Colonic mucosa (tissue), 4 donors: ENCODE measurements at regions not wholly inside any gene's neighbourhood (a gene's known extent, or its start where the extent isn't known, plus 50 kb on each side); places are given as distances from the start of the nearest gene placed in this dataset.

ENCODE experiments used
- DNase-seq: peaks from one replicate; pipeline ENCODE4 v3.0.0-alpha.2; 2020
- H3K27ac ChIP-seq: fragments of 200-600 bp; one replicate; pipeline ENCODE4 v1.8.0; 2021
- H3K27me3 ChIP-seq: fragments of 200-600 bp; one replicate; pipeline ENCODE4 v1.8.0; 2021
- H3K36me3 ChIP-seq: fragments of 200-600 bp; one replicate; pipeline ENCODE4 v1.8.0; 2021
- H3K4me1 ChIP-seq: fragments of 200-600 bp; one replicate; pipeline ENCODE4 v1.8.0; 2021; ENCODE audit warnings: mild to moderate bottlenecking
- H3K4me3 ChIP-seq: fragments of 200-600 bp; one replicate; pipeline ENCODE4 v1.8.0; 2021
- H3K9ac ChIP-seq, 2 donors: one replicate each; pipeline ENCODE4 v1.7.0; 2013; ENCODE audit warnings: control low read depth in 2 of 2, low read depth in 2 of 2, low read length in 2 of 2
- H3K9me3 ChIP-seq: fragments of 200-600 bp; one replicate; pipeline ENCODE4 v1.8.0; 2021
- intact Hi-C: fragments of 100-400 bp; cut with DNase I; formaldehyde crosslinking; loops from one replicate; pipeline ENCODE4 v1.14.1; 2022
- TF ChIP-seq, protein P1 (sequence below): fragments of 200-600 bp; IDR thresholded peaks from one replicate; pipeline ENCODE4 v1.8.0; 2022; ENCODE audit warnings: antibody characterized with exemption, mild to moderate bottlenecking
- donor health status: healthy.
- donor health status: DM: no; HTN: no; CAD: no.
- donor health status: DM: no; HTN: no; CAD: no.

DNA sequence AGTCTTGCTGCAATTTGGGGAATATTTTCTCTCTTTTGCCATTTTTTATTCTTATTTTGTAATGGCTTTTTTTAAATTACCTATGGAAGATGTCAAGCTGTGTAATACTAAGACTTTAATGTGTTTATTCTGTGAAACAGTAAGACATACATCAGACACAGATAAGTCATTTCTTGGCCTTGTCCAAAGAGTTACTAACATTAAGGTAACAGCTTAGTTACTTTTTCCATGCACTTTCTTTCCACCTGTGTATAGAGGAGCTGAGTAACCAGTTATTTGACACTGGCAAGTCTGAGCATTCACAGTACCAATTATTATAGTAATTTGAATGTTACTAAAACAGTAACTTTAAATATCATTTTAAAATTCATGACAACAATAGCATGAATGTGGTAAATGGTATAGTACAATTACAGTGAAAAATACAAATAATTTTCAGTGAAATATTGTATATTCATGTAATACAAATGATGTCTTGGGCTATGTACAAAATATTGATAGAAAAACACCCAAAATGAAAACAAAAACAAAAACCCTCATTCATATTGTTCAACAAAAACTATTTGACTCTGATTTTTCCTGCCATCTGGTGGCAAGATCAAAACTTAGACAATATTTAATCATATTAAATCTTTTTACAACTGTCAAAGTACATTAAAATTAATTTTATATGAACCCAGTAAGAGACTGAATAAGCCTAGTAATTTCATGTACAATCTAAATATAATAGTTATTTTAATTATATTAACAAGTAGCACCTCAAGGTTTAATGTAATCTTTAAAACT lies 259.8 kb upstream of the SEMA3A start:
- Histone ChIP-seq H3K9me3 (no peaks in the 10 kb centered on the region), H3K36me3 (no peaks in the 10 kb centered on the region), H3K9ac (no peak overlapping the region), H3K27me3 (no peaks in the 10 kb centered on the region), H3K4me1 (no peaks in the 10 kb centered on the region), H3K4me3 (no peak overlapping the region), H3K27ac (no peak overlapping the region)
- intact Hi-C loops = no loop called here
- DNase-seq = no peak
- TF ChIP-seq, protein P1, sequence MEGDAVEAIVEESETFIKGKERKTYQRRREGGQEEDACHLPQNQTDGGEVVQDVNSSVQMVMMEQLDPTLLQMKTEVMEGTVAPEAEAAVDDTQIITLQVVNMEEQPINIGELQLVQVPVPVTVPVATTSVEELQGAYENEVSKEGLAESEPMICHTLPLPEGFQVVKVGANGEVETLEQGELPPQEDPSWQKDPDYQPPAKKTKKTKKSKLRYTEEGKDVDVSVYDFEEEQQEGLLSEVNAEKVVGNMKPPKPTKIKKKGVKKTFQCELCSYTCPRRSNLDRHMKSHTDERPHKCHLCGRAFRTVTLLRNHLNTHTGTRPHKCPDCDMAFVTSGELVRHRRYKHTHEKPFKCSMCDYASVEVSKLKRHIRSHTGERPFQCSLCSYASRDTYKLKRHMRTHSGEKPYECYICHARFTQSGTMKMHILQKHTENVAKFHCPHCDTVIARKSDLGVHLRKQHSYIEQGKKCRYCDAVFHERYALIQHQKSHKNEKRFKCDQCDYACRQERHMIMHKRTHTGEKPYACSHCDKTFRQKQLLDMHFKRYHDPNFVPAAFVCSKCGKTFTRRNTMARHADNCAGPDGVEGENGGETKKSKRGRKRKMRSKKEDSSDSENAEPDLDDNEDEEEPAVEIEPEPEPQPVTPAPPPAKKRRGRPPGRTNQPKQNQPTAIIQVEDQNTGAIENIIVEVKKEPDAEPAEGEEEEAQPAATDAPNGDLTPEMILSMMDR = no peak

DNA sequence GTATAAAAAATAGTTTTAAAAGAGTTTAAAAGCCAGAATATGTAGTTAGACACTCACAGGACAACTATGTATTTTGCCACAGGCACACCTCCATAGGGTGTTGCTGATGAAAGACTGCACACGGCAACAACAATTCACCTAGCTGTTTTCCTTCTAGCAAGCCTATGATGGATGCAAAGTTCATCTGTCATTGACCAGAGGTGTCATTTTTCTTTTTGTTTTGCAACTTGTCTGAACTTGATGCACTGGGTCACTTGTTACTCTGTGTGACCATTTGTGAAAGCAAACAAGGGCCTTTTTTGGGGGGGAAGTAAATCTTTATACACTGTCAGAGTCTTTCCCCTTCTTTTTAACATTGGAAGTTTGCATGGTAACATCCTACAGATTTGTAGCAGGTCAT lies 258.0 kb upstream of the SEMA3A start:
- Histone ChIP-seq H3K27me3 (no peaks in the 10 kb centered on the region), H3K27ac (no peak overlapping the region), H3K36me3 (no peaks in the 10 kb centered on the region), H3K4me3 (no peak overlapping the region), H3K4me1 (no peaks in the 10 kb centered on the region), H3K9me3 (no peaks in the 10 kb centered on the region), H3K9ac (no peak overlapping the region)
- TF ChIP-seq, protein P1 = no peak
- no peak for DNase-seq
- intact Hi-C loops = no loop called here

DNA sequence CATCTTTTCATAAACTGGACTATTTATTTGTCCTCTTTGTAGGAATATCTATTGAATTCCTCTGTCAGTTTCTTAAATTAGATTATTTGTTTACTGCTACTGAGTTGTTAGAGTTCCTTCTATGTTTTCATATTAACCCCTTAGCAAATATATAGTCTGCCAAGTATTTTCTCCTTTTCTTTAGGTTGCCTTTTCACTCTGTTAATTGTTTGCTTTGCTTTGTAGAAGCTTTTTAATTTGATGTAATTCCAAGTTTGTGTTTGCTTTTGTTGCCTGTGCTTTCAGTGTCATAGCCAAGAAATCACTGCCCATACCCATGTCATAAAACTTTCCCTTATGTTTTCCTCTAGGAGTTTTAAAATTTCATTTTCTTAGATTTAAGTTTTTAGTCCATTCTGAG lies 256.2 kb upstream of the SEMA3A start:
- intact Hi-C loops = no loop called here
- no peaks in the 10 kb centered on the region for H3K9me3 ChIP-seq
- DNase-seq = no peak
- no peaks in the 10 kb centered on the region for H3K36me3 ChIP-seq
- H3K27me3 ChIP-seq = no peaks in the 10 kb centered on the region
- no peak overlapping the region for H3K9ac ChIP-seq
- no peak overlapping the region for H3K4me3 ChIP-seq
- TF ChIP-seq, protein P1 = no peak
- no peaks in the 10 kb centered on the region for H3K4me1 ChIP-seq
- H3K27ac ChIP-seq = no peak overlapping the region

DNA sequence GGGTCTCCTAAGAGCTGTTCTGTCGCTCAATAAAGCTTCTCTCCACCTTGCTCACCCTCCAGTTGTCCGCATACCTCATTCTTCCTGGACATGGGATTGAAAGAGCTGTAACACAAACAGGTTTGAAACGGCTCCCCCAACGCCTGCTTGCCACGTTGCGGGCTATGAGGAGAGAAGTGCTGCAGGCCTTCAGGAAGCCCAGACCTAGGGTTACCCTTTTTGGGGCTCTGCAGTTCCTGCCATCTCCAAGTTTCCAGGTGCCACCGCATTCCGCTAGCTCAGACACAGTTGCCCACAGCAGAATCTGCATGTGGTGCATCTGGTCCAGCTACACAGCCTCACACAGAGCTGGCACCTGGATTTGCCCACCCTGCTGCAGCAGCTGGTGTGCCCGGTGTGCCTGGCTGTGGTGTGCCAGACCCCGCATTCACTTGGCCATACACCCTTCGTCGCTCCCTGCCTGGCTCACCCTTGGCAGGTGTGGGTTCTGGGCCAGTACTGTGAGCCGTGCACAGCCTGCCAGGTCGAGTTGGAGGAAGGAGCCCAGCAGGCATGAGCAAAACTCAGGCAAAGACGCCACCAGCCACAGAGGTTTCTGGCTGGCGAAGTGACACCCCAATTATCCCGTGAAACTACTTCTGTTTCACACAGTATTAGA lies 253.2 kb upstream of the SEMA3A start:
- TF ChIP-seq, protein P1 = no peak
- H3K4me3 ChIP-seq = no peak overlapping the region
- intact Hi-C loops = no loop called here
- no peak overlapping the region for H3K9ac ChIP-seq
- H3K27me3 ChIP-seq = no peaks in the 10 kb centered on the region
- no peaks in the 10 kb centered on the region for H3K4me1 ChIP-seq
- no peak overlapping the region for H3K27ac ChIP-seq
- no peaks in the 10 kb centered on the region for H3K36me3 ChIP-seq
- H3K9me3 ChIP-seq = no peaks in the 10 kb centered on the region
- no peak for DNase-seq

DNA sequence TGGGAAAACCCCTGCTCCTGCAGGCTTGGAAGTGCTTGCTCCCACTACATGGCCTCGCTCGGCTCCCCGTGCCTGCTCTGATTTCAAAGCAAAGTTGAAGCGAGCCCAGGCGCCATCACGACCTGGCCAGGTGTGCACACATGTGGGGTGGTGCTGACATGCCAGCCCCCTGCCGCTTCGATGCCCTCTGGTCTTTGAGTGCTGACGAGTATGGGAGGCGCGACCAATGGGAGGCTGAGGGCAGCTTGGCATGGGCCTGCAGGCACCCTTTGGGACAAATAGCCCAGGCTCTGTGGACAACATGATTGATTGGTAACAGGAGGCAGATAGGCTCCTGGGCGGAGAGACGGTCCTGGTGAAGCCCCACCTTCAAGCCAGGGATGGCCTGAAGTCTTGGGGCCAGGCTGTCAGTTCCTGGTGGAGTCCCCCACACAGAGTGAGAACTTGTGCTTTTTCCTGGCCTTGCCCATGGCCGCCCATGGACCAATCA lies 252.4 kb upstream of the SEMA3A start:
- no peak overlapping the region for H3K9ac ChIP-seq
- no peak for DNase-seq
- intact Hi-C loops = no loop called here
- no peak overlapping the region for H3K27ac ChIP-seq
- no peaks in the 10 kb centered on the region for H3K27me3 ChIP-seq
- H3K9me3 ChIP-seq = no peaks in the 10 kb centered on the region
- H3K36me3 ChIP-seq = no peaks in the 10 kb centered on the region
- no peak overlapping the region for H3K4me3 ChIP-seq
- TF ChIP-seq, protein P1 = no peak
- no peaks in the 10 kb centered on the region for H3K4me1 ChIP-seq
